ENCODE measurements at regions not wholly inside any gene's neighbourhood (a gene's known extent, or its start where the extent isn't known, plus 50 kb on each side); places are given as distances from the start of the nearest gene placed in this dataset.
A peak's percentile ranks its signal among the peaks of the same experiment; 100 is the strongest.

DNA sequence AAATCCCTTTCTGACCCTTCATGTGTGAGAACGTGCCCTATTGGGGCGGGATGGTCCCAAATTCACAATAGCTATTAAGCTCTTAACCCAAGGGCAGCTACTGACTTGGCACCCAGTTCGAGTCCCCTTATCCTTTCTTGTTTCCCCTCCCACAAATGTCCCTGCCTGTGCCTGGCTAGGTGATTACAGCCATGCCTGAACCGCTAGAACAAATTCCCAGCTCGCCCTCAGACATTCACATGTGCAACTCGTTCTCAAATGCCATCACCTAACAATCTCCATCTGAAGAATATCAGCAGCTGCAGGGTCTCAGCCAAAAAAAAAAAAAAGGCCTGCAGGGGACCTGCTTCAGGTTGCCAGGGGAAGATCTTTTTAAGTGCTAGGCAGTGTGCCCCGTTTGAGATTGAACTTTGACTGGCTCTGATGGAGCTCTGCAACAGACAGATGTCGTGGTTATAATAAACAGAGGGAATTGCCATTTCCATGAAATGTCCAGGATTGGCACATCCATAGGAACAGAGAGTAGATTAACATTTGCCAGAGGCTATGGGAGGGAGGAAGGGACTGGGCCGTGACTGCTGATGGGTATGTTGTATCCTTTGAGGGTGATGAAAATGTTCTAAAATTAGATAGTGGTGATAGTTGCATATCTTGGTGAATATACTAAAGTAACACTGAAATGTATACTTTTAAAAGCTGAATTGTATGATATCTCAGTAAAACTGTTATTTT lies 347.2 kb upstream of the WWC1 start:
- H3K36me3 ChIP-seq, result no peaks in the 10 kb centered on the region
- no peaks in the 10 kb centered on the region for H3K27me3 ChIP-seq
- H3K9me3 ChIP-seq, result no peaks in the 10 kb centered on the region
- intact Hi-C loops (cut with DNase I; ENCODE audit: low total_unique reads), result no loop called here
- H3K27ac ChIP-seq, result peak overlapping the region; percentile 41 to 65
- DNase-seq, result no peak
- H3K4me3 ChIP-seq, result no peak overlapping the region
- TF ChIP-seq CTCF (IDR thresholded peaks at IDR 0.05), result no peak
- H3K4me1 ChIP-seq, result peaks cover 0 to 38% (median 11%) of the 10 kb centered on the region in 4 donors

- Histone ChIP-seq H3K27ac (peak overlapping the region; percentile 41 to 65), H3K27me3 (no peaks in the 10 kb centered on the region), H3K4me3 (no peak overlapping the region), H3K36me3 (no peaks in the 10 kb centered on the region), H3K4me1 (peaks cover 0 to 46% (median 14%) of the 10 kb centered on the region in 4 donors), H3K9me3 (no peaks in the 10 kb centered on the region)
- DNase-seq, result peak in 1 of 2 donors; percentile 76
- no peak for TF ChIP-seq CTCF (IDR thresholded peaks at IDR 0.05)
- intact Hi-C loops (cut with DNase I; ENCODE audit: low total_unique reads), result no loop called here
Measured at GRCh38 chr5:167945542-167946384, 345.7 kb upstream of the WWC1 start.

DNA sequence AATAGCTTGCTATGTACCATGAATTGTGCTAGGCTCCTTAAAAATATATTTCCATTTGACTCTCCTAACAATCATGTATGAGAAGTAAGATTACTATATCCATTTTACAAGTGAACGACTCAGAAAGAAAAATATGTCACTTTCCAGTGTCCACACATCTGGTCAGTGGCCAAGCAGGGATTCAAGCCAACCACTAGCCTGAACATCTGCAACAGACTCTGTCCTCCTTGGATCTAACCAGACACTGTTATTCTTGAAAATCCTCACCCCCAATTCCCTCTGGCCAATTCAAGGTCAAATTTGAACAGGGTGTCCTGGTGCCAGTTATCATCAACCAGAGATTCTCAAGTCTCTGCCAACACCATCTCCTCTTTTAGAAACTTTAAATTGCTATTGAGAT lies 344.1 kb upstream of the WWC1 start:
- peaks cover 0 to 51% (median 15%) of the 10 kb centered on the region in 4 donors for H3K4me1 ChIP-seq
- H3K27ac ChIP-seq, result peak overlapping the region in 1 of 2 donors; percentile 65
- DNase-seq, result no peak
- no peaks in the 10 kb centered on the region for H3K9me3 ChIP-seq
- no peak for TF ChIP-seq CTCF (IDR thresholded peaks at IDR 0.05)
- H3K36me3 ChIP-seq, result no peaks in the 10 kb centered on the region
- no peaks in the 10 kb centered on the region for H3K27me3 ChIP-seq
- H3K4me3 ChIP-seq, result no peak overlapping the region
- intact Hi-C loops (cut with DNase I; ENCODE audit: low total_unique reads), result no loop called here

DNA sequence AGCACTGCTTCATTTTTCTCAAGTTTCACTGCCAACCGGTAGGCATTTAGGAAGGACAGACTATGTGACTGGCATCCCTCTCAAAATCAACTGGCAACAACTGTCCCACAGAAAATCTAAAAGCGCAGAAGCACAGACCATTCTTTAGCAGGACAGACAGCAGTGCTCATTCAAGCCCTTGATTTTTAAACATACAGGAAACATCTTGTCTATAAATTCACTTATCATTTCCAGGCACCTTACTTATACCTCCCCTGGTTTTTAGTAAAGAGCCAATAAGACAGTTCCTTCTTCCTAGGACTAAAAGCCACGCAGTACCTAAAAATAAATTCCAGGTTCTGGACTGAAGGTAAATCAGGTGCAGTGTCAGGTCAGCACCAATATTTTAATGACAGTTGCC lies 343.2 kb upstream of the WWC1 start:
- TF ChIP-seq CTCF (IDR thresholded peaks at IDR 0.05), result no peak
- intact Hi-C loops (cut with DNase I; ENCODE audit: low total_unique reads), result no loop called here
- H3K4me1 ChIP-seq, result peaks cover 0 to 51% (median 15%) of the 10 kb centered on the region in 4 donors
- no peaks in the 10 kb centered on the region for H3K27me3 ChIP-seq
- no peak for DNase-seq
- H3K27ac ChIP-seq, result no peak overlapping the region
- H3K9me3 ChIP-seq, result no peaks in the 10 kb centered on the region
- H3K4me3 ChIP-seq, result no peak overlapping the region
- H3K36me3 ChIP-seq, result no peaks in the 10 kb centered on the region

GRCh38 chr5:167949435-167949834 lies 342.0 kb upstream of the WWC1 start:
- intact Hi-C loops (cut with DNase I; ENCODE audit: low total_unique reads), result no loop called here
- no peak for DNase-seq
- Histone ChIP-seq H3K9me3 (no peaks in the 10 kb centered on the region), H3K27ac (no peak overlapping the region), H3K36me3 (no peaks in the 10 kb centered on the region), H3K4me3 (no peak overlapping the region), H3K4me1 (peaks cover 0 to 46% (median 15%) of the 10 kb centered on the region in 4 donors), H3K27me3 (no peaks in the 10 kb centered on the region)
- no peak for TF ChIP-seq CTCF (IDR thresholded peaks at IDR 0.05)

Data from tibial artery (tissue), 4 donors.